Uterus (tissue), 3 donors: ENCODE measurements at regions not wholly inside any gene's neighbourhood (a gene's known extent, or its start where the extent isn't known, plus 50 kb on each side); places are given as distances from the start of the nearest gene placed in this dataset.

Experiments used
- DNase-seq, 2 donors: peaks; one replicate each; pipeline ENCODE4 v3.0.0-alpha.2; 2019 to 2020
- H3K27ac ChIP-seq, 2 donors: fragments of 200-600 bp; sonication (generic); 1 replicate in 1 of 2; 2 replicates in 1 of 2; pipeline ENCODE4 v1.5.1; 2016 to 2018
- H3K27me3 ChIP-seq, 2 donors: fragments of 200-600 bp; sonication (generic); one replicate each; pipeline ENCODE4 v1.5.1; 2018 to 2019; ENCODE audit warnings: control low read depth in 1 of 2
- H3K36me3 ChIP-seq, 2 donors: fragments of 200-600 bp; sonication (generic); one replicate each; pipeline ENCODE4 v1.5.1; 2019; ENCODE audit warnings: control low read depth in 1 of 2
- H3K4me1 ChIP-seq, 2 donors: fragments of 200-600 bp; sonication (generic); one replicate each; pipeline ENCODE4 v1.5.1; 2018 to 2019; ENCODE audit warnings: control low read depth in 1 of 2
- H3K4me3 ChIP-seq, 2 donors: fragments of 200-600 bp; sonication (generic); 1 replicate in 1 of 2; 2 replicates in 1 of 2; pipeline ENCODE4 v1.5.1; 2018 to 2019; ENCODE audit warnings: mild to moderate bottlenecking in 1 of 2
- H3K9me3 ChIP-seq, 2 donors: fragments of 200-600 bp; sonication (generic); one replicate each; pipeline ENCODE4 v1.5.1; 2019; ENCODE audit warnings: control low read depth in 1 of 2
- CTCF ChIP-seq, 4 experiments: fragments of 200-600 bp in 2 of 4; fragments of 450-650 bp in 2 of 4; sonication (generic) in 2 of 4; IDR thresholded peaks; one replicate each; pipeline ENCODE4 v1.5.1; 2016 to 2019; ENCODE audit warnings: antibody characterized with exemption in 4 of 4, mild to moderate bottlenecking in 2 of 4, moderate library complexity in 1 of 4
- POLR2A ChIP-seq, 2 donors: fragments of 450-650 bp; IDR thresholded peaks; one replicate each; pipeline ENCODE4 v1.6.1; 2016; ENCODE audit warnings: antibody characterized with exemption in 2 of 2, mild to moderate bottlenecking in 1 of 2, moderate library complexity in 1 of 2
- intact Hi-C: fragments of 100-400 bp; cut with DNase I; formaldehyde crosslinking; loops from one replicate; pipeline ENCODE4 v1.15.1; 2023; ENCODE audit warnings: low total_unique reads
- donor health status: DM: yes; HTN: yes; CAD: no.

GRCh38 chr1:36729289-36729688 lies 246.6 kb upstream of the CSF3R start:
- no peak overlapping the region for H3K27ac ChIP-seq
- H3K36me3 ChIP-seq: no peaks in the 10 kb centered on the region
- H3K4me1 ChIP-seq: no peaks in the 10 kb centered on the region
- H3K4me3 ChIP-seq: no peak overlapping the region
- H3K9me3 ChIP-seq: no peaks in the 10 kb centered on the region
- DNase-seq: no peak
- intact Hi-C loops: no loop called here
- no peak for TF ChIP-seq CTCF (IDR thresholded peaks at IDR 0.05)
- no peak for TF ChIP-seq POLR2A (IDR thresholded peaks at IDR 0.05)
- H3K27me3 ChIP-seq: no peaks in the 10 kb centered on the region

DNA sequence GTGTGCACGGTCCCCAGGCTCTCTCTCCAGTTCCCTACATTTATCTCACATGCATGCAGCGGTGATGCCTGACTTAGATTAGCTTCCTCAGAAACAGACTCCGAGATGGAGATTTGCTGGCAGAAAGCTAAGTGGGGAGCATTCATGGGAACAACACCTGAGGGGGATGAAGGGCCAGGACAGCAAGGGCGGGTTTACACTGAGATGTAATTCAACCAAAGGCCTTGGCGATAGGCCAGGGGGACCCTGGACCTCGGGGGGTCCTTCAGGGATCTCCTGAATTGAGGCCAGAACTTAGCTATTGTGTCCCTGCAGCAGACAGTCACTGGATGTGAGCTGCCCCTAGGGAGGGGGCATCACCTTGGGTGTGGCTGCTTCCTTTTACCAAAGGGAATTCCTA lies 246.1 kb upstream of the CSF3R start:
- Histone ChIP-seq H3K36me3 (no peaks in the 10 kb centered on the region), H3K4me3 (no peak overlapping the region), H3K27ac (no peak overlapping the region), H3K4me1 (no peaks in the 10 kb centered on the region), H3K9me3 (no peaks in the 10 kb centered on the region), H3K27me3 (no peaks in the 10 kb centered on the region)
- DNase-seq: no peak
- intact Hi-C loops: no loop called here
- no peak for TF ChIP-seq CTCF (IDR thresholded peaks at IDR 0.05)
- TF ChIP-seq POLR2A (IDR thresholded peaks at IDR 0.05): no peak

DNA sequence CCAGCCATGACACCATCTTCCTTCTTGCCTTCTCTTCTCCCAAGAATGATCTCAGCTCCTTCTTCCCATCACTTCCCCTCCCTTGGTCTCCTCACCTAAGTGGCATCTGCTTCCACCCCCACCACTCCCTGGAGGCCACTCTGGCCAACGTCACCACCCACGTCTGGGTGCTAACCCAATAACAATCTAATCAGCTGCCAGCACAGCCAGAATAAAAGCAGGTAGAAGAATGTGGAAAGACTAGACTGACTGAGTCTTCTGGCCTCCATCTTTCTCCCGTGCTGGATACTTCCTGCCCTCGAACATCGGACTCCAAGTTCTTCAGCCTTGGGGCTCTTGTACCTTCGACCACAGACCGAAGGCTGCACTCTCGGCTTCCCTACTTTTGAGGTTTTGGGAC lies 245.3 kb upstream of the CSF3R start:
- H3K9me3 ChIP-seq: no peaks in the 10 kb centered on the region
- intact Hi-C loops: no loop called here
- no peaks in the 10 kb centered on the region for H3K27me3 ChIP-seq
- no peak for TF ChIP-seq CTCF (IDR thresholded peaks at IDR 0.05)
- no peak for TF ChIP-seq POLR2A (IDR thresholded peaks at IDR 0.05)
- no peak overlapping the region for H3K4me3 ChIP-seq
- no peaks in the 10 kb centered on the region for H3K4me1 ChIP-seq
- no peak for DNase-seq
- no peak overlapping the region for H3K27ac ChIP-seq
- no peaks in the 10 kb centered on the region for H3K36me3 ChIP-seq

DNA sequence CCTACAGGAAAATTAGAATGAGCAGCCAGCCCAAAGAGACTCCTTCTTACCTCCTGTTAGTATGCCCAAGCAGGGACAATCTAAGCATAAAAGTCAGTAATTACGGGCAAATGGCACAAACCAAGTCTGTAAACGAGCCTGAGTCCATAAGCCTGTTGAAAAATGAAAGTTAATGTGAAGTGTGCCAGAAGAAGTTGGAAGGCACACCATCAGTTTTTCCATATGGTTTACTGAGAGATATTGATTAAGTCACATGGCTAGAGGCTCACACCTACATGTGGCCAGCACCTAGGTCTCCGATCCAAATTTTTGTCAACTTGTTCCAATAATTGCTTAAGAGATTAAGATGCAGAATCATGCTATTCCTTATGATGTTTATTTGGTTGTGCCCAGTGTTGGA lies 242.4 kb upstream of the CSF3R start:
- TF ChIP-seq CTCF (IDR thresholded peaks at IDR 0.05): no peak
- TF ChIP-seq POLR2A (IDR thresholded peaks at IDR 0.05): no peak
- intact Hi-C loops: no loop called here
- H3K4me3 ChIP-seq: no peak overlapping the region

DNA sequence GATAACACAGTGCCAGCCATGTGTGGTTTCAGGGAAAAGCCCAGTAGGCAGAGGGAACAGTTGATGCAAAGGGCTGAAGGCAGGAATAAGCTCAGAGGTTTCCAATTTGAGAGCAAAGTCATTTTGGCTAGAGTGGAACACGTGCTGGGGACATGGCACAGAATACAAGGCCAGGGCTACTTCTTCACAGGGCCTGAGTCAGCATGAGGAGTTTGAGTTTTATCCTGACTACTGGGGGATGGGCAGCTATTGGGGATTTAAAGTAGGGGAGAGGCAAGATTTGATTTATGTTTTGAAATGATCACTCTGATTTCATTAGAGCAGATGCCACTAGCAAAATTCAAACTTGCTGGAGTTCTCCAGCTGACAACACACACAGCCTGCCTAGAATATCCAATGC lies 241.1 kb upstream of the CSF3R start:
- H3K36me3 ChIP-seq: no peaks in the 10 kb centered on the region

More for the DNA sequence above, 242.4 kb upstream of the CSF3R start:
- H3K27me3 ChIP-seq: no peaks in the 10 kb centered on the region
- H3K4me1 ChIP-seq: no peaks in the 10 kb centered on the region
- H3K9me3 ChIP-seq: no peaks in the 10 kb centered on the region
- no peaks in the 10 kb centered on the region for H3K36me3 ChIP-seq
- DNase-seq: no peak
- no peak overlapping the region for H3K27ac ChIP-seq

More for the DNA sequence above, 241.1 kb upstream of the CSF3R start:
- intact Hi-C loops: no loop called here
- Histone ChIP-seq H3K9me3 (no peaks in the 10 kb centered on the region), H3K4me1 (no peaks in the 10 kb centered on the region), H3K4me3 (no peak overlapping the region), H3K27me3 (no peaks in the 10 kb centered on the region), H3K27ac (no peak overlapping the region)
- no peak for TF ChIP-seq CTCF (IDR thresholded peaks at IDR 0.05)
- no peak for TF ChIP-seq POLR2A (IDR thresholded peaks at IDR 0.05)
- no peak for DNase-seq
